K562 (cell line): ENCODE measurements at regions not wholly inside any gene's neighbourhood (a gene's known extent, or its start where the extent isn't known, plus 50 kb on each side); places are given as distances from the start of the nearest gene placed in this dataset.

Experiments
- ATAC-seq: fragments of 200-7000 bp; cut with Tn5 transposase; 3 replicates; pipeline ENCODE4 v1.9.1; 2020; ENCODE audit warnings: moderate library complexity
- BruUV-seq: library from RNA; stranded (reverse); fragments of 400-500 nt; replicated peaks from 2 replicates; lab custom pipeline; 2021; lab: Mats Ljungman, UMichigan
- CTCF ChIA-PET: fragments of 300-600 bp; formaldehyde crosslinking; extraction: SDS; loops from one replicate; lab custom pipeline; 2021; ENCODE audit warnings: low intra/inter-chr PET ratio; lab: Yijun Ruan, JAX
- POLR2A ChIA-PET: fragments of 300-600, 350-650 bp; sonication (Branson Sonifier 250); formaldehyde crosslinking; extraction: SDS; loops from one replicate; lab custom pipeline; 2021; ENCODE audit warnings: antibody characterized with exemption, inconsistent platforms; lab: Yijun Ruan, JAX
- DNase-seq, 4 experiments: peaks; one replicate each; pipeline versions ENCODE4 v3.0.0 to v3.0.0-alpha.2; 2011 to 2018; ENCODE audit warnings: low spot score in 3 of 4, mixed read lengths in 3 of 4; ENCODE audit errors: extremely low read depth in 1 of 4
- FAIRE-seq: peaks from 2 replicates; lab custom pipeline; 2011; peaks lifted over from hg19 to GRCh38; lab: Jason Lieb, UNC
- H2AFZ ChIP-seq: 2 replicates; pipeline ENCODE4 v1.6.0; 2011; ENCODE audit warnings: low read depth, low read length, control low read depth, inconsistent platforms
- H3K27ac ChIP-seq: fragments of 200-600 bp; 3 replicates; pipeline ENCODE4 v1.8.0; 2011; ENCODE audit warnings: low read depth, mild to moderate bottlenecking, control low read depth, inconsistent platforms, low read length, moderate library complexity, mixed read lengths; ENCODE audit errors: extremely low read depth
- H3K27me3 ChIP-seq, 2 experiments: fragments of 300-600 bp in 1 of 2; 2 replicates in 1 of 2; 3 replicates in 1 of 2; pipeline versions ENCODE4 v1.6.0 to v1.8.0; 2011; ENCODE audit warnings: inconsistent platforms in 2 of 2, low read length in 2 of 2, mild to moderate bottlenecking in 1 of 2, mixed read lengths in 1 of 2, moderate library complexity in 1 of 2; ENCODE audit not compliant: control insufficient read depth in 2 of 2, insufficient read depth in 2 of 2
- H3K36me3 ChIP-seq: fragments of 300-600 bp; 3 replicates; pipeline ENCODE4 v1.8.0; 2011; ENCODE audit warnings: mild to moderate bottlenecking, low read length, inconsistent platforms; ENCODE audit not compliant: control insufficient read depth, insufficient read depth
- H3K4me1 ChIP-seq, 2 experiments: fragments of 200-600 bp in 1 of 2; replicated peaks in 1 of 2; 2 replicates in 1 of 2; 3 replicates in 1 of 2; pipeline versions ENCODE4 v1.5.1 to v1.8.0; 2011; ENCODE audit warnings: inconsistent platforms in 2 of 2, low read length in 2 of 2, mild to moderate bottlenecking in 1 of 2, mixed read lengths in 1 of 2, moderate library complexity in 1 of 2; ENCODE audit not compliant: control insufficient read depth in 2 of 2, insufficient read depth in 2 of 2
- H3K4me2 ChIP-seq: 2 replicates; pipeline ENCODE4 v1.6.1; 2011; ENCODE audit warnings: low read length, control low read depth, inconsistent platforms, mixed read lengths; ENCODE audit not compliant: insufficient read depth
- H3K4me3 ChIP-seq: fragments of 200-600 bp; sonication (generic), shearing (Covaris generic); 2 replicates; pipeline ENCODE4 v1.5.1; 2016; ENCODE audit warnings: control low read depth, inconsistent platforms
- H3K79me2 ChIP-seq: fragments of 200-600 bp; 3 replicates; pipeline ENCODE4 v1.8.0; 2011; ENCODE audit warnings: low read length, inconsistent platforms; ENCODE audit not compliant: control insufficient read depth, insufficient read depth
- H3K9ac ChIP-seq, 2 experiments: 2 replicates each; pipeline versions ENCODE4 v1.6.0 to v1.6.1; 2011; ENCODE audit warnings: low read depth in 2 of 2, low read length in 2 of 2, control low read depth in 1 of 2, inconsistent platforms in 1 of 2, mild to moderate bottlenecking in 1 of 2, mixed read lengths in 1 of 2; ENCODE audit not compliant: insufficient read depth in 1 of 2
- H3K9me1 ChIP-seq: one replicate; pipeline ENCODE4 v1.6.0; 2011; ENCODE audit warnings: inconsistent platforms, mild to moderate bottlenecking, low read length, moderate library complexity; ENCODE audit not compliant: control insufficient read depth, insufficient read depth
- H3K9me3 ChIP-seq: replicated peaks from 2 replicates; pipeline ENCODE4 v1.5.1; 2011; ENCODE audit warnings: low read depth, low read length, inconsistent platforms; ENCODE audit not compliant: control insufficient read depth, insufficient read depth
- H4K20me1 ChIP-seq: replicated peaks from 2 replicates; pipeline ENCODE4 v1.6.1; 2011; ENCODE audit warnings: low read length, inconsistent platforms, mixed read lengths; ENCODE audit not compliant: control insufficient read depth, insufficient read depth
- ARID1B ChIP-seq: fragments of 450-650 bp; IDR thresholded peaks from 2 replicates; pipeline ENCODE4 v1.6.1; 2016; ENCODE audit warnings: antibody characterized with exemption, mild to moderate bottlenecking, inconsistent platforms
- HDAC6 ChIP-seq: IDR thresholded peaks from 2 replicates; pipeline ENCODE4 v1.6.1; 2012; ENCODE audit warnings: low read depth, mild to moderate bottlenecking, control low read depth, inconsistent platforms, low read length, moderate library complexity
- MEF2D ChIP-seq: conservative IDR thresholded peaks from 2 replicates; pipeline ENCODE4 v1.6.1; 2016; ENCODE audit warnings: low read depth, missing genetic modification characterization, missing compliant biosample characterization
- NELFE ChIP-seq: IDR thresholded peaks from 2 replicates; pipeline ENCODE4 v1.6.1; 2011; ENCODE audit warnings: mild to moderate bottlenecking; ENCODE audit not compliant: insufficient read depth, insufficient read length
- RFX1 ChIP-seq: fragments of 450-650 bp; IDR thresholded peaks from 2 replicates; pipeline ENCODE4 v1.6.1; 2016; ENCODE audit warnings: mild to moderate bottlenecking, moderate library complexity
- XRCC4 ChIP-seq: IDR thresholded peaks from one replicate; pipeline ENCODE4 v1.6.1; 2011; ENCODE audit not compliant: insufficient read depth, insufficient read length; ENCODE audit errors: extremely low read depth
- ZNF277 ChIP-seq: fragments of 250-450 bp; sonication (Bioruptor Pico); IDR thresholded peaks from 2 replicates; pipeline ENCODE4 v1.8.0; 2022; ENCODE audit warnings: inconsistent platforms, mild to moderate bottlenecking, moderate library complexity, borderline replicate concordance
- WGBS: fragments of 100-300 bp; shearing (Covaris generic); methylation state at CpG from one replicate; pipeline ENCODE4 v1.1.6; 2016; ENCODE audit warnings: low coverage, mixed read lengths; ENCODE audit not compliant: insufficient coverage; ENCODE audit errors: missing lambda C conversion rate; 5-methylcytosine and 5-hydroxymethylcytosine counted together
- in situ Hi-C: fragments of 300-500 bp; cut with MboI; formaldehyde crosslinking; loops from 4 replicates; pipeline ENCODE4 v1.15.0; 2018; ENCODE audit warnings: inconsistent platforms, mixed read lengths
- intact Hi-C: fragments of 100-400 bp; cut with micrococcal nuclease; formaldehyde crosslinking; loops from 2 replicates; pipeline ENCODE4 v1.14.2; 2022

- POLR2A ChIA-PET, result interaction anchor here (0.7 kb wide), 1 partner anchor 18 kb away, joined by 6 read pairs; no protein-coding TSS in a partner anchor
- H4K20me1 ChIP-seq, result no peaks in the 10 kb centered on the region
- CTCF ChIA-PET, result no interaction called here
- H3K9ac ChIP-seq, result no peak overlapping the region
- no peaks in the 10 kb centered on the region for H3K4me1 ChIP-seq
- ATAC-seq (no peak), FAIRE-seq (no peak), DNase-seq (no peak)
- BruUV-seq, result no TSS peak
- no peak overlapping the region for H3K27ac ChIP-seq
- no peak overlapping the region for H3K4me2 ChIP-seq
- H3K36me3 ChIP-seq, result no peaks in the 10 kb centered on the region
- no peaks in the 10 kb centered on the region for H3K9me1 ChIP-seq
- intact Hi-C loops, result no loop called here
- H3K9me3 ChIP-seq, result no peaks in the 10 kb centered on the region
- H3K4me3 ChIP-seq, result no peak overlapping the region
- no peaks in the 10 kb centered on the region for H3K79me2 ChIP-seq
- 3% methylated on average over 3 of the region's 3 CpGs for WGBS
- no peak overlapping the region for H2AFZ ChIP-seq
- TF ChIP-seq MEF2D (tag) (no peak), XRCC4 (no peak), RFX1 (no peak), ZNF277 (CRISPR knock-in tag) (no peak), NELFE (no peak), HDAC6 (no peak), ARID1B (no peak)
- TF ChIP-seq, all 486 proteins: peak for 0
- in situ Hi-C loops, result no loop called here
- H3K27me3 ChIP-seq, result peaks cover 0 to 4% of the 10 kb centered on the region in 2 experiments; a peak in 3 of 5 replicates
These were observed 94.1 kb upstream of the GOLGA8J start for GRCh38 chr15:29988701-29989100.
